WTC11 (cell line): ENCODE measurements at regions not wholly inside any gene's neighbourhood (a gene's known extent, or its start where the extent isn't known, plus 50 kb on each side); places are given as distances from the start of the nearest gene placed in this dataset.

Experiments used
- ATF1 ChIP-seq: sonication (generic); formaldehyde crosslinking; IDR thresholded peaks from 2 replicates; pipeline ENCODE4 v1.8.1; 2023; ENCODE audit warnings: mild to moderate bottlenecking, moderate library complexity, missing genetic modification reagents
- CREB1 ChIP-seq: sonication (generic); formaldehyde crosslinking; IDR thresholded peaks from 2 replicates; pipeline ENCODE4 v1.8.0; 2023; ENCODE audit warnings: mild to moderate bottlenecking, missing genetic modification reagents
- ESRRA ChIP-seq: sonication (generic); formaldehyde crosslinking; IDR thresholded peaks from 2 replicates; pipeline ENCODE4 v1.8.1; 2022; ENCODE audit warnings: mild to moderate bottlenecking, missing genetic modification reagents, borderline replicate concordance
- NR1H2 ChIP-seq: sonication (generic); formaldehyde crosslinking; IDR thresholded peaks from 2 replicates; pipeline ENCODE4 v1.9.0; 2021; ENCODE audit warnings: mild to moderate bottlenecking, moderate library complexity, missing genetic modification reagents
- TF ChIP-seq, protein P1 (sequence below): sonication (generic); formaldehyde crosslinking; IDR thresholded peaks from 2 replicates; pipeline ENCODE4 v1.8.1; 2022; ENCODE audit warnings: low read depth, missing genetic modification reagents, borderline replicate concordance
- TF ChIP-seq, protein P2 (sequence below): fragments of 200-600 bp; IDR thresholded peaks from 2 replicates; pipeline ENCODE4 v1.8.0; 2022; ENCODE audit warnings: antibody characterized with exemption
- TF ChIP-seq, protein P3 (sequence below): sonication (generic); formaldehyde crosslinking; IDR thresholded peaks from 2 replicates; pipeline ENCODE4 v1.8.1; 2023; ENCODE audit warnings: mild to moderate bottlenecking, missing genetic modification reagents
- TF ChIP-seq, protein P4 (sequence below): sonication (generic); formaldehyde crosslinking; IDR thresholded peaks from 2 replicates; pipeline ENCODE4 v1.8.1; 2022; ENCODE audit warnings: missing genetic modification reagents, borderline replicate concordance
- TF ChIP-seq, protein P5 (sequence below): sonication (generic); formaldehyde crosslinking; conservative IDR thresholded peaks from 2 replicates; pipeline ENCODE4 v1.8.1; 2023; ENCODE audit warnings: mild to moderate bottlenecking, low read depth, missing genetic modification reagents, moderate library complexity
- TF ChIP-seq, protein P6 (sequence below): sonication (generic); formaldehyde crosslinking; IDR thresholded peaks from 2 replicates; pipeline ENCODE4 v1.8.1; 2023; ENCODE audit warnings: mild to moderate bottlenecking, missing genetic modification reagents, borderline replicate concordance

DNA sequence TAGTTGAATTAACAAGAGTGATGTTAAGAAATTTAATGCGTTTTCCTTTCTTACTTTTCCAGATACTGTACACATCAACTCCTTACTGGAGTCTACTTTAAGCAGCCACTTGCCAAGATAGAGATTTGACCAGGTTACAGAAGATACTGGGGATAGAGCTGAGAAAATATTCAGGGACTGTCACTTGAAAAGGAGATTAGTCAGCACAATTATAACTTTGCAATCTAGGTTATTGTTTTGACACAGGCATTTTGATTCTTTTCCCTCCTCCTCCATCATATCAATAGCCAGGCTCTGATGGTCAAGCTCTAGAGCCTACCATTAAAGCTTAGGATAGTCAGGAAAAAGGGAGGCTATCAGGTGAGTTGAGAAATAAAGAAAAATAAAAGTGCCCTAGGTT, 345.9 kb upstream of the ITGA1 start:
- TF ChIP-seq, protein P1, sequence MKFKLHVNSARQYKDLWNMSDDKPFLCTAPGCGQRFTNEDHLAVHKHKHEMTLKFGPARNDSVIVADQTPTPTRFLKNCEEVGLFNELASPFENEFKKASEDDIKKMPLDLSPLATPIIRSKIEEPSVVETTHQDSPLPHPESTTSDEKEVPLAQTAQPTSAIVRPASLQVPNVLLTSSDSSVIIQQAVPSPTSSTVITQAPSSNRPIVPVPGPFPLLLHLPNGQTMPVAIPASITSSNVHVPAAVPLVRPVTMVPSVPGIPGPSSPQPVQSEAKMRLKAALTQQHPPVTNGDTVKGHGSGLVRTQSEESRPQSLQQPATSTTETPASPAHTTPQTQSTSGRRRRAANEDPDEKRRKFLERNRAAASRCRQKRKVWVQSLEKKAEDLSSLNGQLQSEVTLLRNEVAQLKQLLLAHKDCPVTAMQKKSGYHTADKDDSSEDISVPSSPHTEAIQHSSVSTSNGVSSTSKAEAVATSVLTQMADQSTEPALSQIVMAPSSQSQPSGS (CRISPR knock-in tag) = no peak
- TF ChIP-seq, protein P2, sequence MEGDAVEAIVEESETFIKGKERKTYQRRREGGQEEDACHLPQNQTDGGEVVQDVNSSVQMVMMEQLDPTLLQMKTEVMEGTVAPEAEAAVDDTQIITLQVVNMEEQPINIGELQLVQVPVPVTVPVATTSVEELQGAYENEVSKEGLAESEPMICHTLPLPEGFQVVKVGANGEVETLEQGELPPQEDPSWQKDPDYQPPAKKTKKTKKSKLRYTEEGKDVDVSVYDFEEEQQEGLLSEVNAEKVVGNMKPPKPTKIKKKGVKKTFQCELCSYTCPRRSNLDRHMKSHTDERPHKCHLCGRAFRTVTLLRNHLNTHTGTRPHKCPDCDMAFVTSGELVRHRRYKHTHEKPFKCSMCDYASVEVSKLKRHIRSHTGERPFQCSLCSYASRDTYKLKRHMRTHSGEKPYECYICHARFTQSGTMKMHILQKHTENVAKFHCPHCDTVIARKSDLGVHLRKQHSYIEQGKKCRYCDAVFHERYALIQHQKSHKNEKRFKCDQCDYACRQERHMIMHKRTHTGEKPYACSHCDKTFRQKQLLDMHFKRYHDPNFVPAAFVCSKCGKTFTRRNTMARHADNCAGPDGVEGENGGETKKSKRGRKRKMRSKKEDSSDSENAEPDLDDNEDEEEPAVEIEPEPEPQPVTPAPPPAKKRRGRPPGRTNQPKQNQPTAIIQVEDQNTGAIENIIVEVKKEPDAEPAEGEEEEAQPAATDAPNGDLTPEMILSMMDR = no peak
- TF ChIP-seq, protein P3, sequence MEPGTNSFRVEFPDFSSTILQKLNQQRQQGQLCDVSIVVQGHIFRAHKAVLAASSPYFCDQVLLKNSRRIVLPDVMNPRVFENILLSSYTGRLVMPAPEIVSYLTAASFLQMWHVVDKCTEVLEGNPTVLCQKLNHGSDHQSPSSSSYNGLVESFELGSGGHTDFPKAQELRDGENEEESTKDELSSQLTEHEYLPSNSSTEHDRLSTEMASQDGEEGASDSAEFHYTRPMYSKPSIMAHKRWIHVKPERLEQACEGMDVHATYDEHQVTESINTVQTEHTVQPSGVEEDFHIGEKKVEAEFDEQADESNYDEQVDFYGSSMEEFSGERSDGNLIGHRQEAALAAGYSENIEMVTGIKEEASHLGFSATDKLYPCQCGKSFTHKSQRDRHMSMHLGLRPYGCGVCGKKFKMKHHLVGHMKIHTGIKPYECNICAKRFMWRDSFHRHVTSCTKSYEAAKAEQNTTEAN (CRISPR knock-in tag) = no peak
- no peak for TF ChIP-seq ESRRA (CRISPR knock-in tag)
- TF ChIP-seq, protein P4, sequence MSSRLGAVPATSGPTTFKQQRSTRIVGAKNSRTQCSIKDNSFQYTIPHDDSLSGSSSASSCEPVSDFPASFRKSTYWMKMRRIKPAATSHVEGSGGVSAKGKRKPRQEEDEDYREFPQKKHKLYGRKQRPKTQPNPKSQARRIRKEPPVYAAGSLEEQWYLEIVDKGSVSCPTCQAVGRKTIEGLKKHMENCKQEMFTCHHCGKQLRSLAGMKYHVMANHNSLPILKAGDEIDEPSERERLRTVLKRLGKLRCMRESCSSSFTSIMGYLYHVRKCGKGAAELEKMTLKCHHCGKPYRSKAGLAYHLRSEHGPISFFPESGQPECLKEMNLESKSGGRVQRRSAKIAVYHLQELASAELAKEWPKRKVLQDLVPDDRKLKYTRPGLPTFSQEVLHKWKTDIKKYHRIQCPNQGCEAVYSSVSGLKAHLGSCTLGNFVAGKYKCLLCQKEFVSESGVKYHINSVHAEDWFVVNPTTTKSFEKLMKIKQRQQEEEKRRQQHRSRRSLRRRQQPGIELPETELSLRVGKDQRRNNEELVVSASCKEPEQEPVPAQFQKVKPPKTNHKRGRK (CRISPR knock-in tag) = no peak
- TF ChIP-seq ATF1 = no peak
- TF ChIP-seq, protein P5, sequence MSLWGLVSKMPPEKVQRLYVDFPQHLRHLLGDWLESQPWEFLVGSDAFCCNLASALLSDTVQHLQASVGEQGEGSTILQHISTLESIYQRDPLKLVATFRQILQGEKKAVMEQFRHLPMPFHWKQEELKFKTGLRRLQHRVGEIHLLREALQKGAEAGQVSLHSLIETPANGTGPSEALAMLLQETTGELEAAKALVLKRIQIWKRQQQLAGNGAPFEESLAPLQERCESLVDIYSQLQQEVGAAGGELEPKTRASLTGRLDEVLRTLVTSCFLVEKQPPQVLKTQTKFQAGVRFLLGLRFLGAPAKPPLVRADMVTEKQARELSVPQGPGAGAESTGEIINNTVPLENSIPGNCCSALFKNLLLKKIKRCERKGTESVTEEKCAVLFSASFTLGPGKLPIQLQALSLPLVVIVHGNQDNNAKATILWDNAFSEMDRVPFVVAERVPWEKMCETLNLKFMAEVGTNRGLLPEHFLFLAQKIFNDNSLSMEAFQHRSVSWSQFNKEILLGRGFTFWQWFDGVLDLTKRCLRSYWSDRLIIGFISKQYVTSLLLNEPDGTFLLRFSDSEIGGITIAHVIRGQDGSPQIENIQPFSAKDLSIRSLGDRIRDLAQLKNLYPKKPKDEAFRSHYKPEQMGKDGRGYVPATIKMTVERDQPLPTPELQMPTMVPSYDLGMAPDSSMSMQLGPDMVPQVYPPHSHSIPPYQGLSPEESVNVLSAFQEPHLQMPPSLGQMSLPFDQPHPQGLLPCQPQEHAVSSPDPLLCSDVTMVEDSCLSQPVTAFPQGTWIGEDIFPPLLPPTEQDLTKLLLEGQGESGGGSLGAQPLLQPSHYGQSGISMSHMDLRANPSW (CRISPR knock-in tag) = no peak
- TF ChIP-seq CREB1 (CRISPR knock-in tag) = no peak
- TF ChIP-seq NR1H2 = no peak
- TF ChIP-seq, protein P6, sequence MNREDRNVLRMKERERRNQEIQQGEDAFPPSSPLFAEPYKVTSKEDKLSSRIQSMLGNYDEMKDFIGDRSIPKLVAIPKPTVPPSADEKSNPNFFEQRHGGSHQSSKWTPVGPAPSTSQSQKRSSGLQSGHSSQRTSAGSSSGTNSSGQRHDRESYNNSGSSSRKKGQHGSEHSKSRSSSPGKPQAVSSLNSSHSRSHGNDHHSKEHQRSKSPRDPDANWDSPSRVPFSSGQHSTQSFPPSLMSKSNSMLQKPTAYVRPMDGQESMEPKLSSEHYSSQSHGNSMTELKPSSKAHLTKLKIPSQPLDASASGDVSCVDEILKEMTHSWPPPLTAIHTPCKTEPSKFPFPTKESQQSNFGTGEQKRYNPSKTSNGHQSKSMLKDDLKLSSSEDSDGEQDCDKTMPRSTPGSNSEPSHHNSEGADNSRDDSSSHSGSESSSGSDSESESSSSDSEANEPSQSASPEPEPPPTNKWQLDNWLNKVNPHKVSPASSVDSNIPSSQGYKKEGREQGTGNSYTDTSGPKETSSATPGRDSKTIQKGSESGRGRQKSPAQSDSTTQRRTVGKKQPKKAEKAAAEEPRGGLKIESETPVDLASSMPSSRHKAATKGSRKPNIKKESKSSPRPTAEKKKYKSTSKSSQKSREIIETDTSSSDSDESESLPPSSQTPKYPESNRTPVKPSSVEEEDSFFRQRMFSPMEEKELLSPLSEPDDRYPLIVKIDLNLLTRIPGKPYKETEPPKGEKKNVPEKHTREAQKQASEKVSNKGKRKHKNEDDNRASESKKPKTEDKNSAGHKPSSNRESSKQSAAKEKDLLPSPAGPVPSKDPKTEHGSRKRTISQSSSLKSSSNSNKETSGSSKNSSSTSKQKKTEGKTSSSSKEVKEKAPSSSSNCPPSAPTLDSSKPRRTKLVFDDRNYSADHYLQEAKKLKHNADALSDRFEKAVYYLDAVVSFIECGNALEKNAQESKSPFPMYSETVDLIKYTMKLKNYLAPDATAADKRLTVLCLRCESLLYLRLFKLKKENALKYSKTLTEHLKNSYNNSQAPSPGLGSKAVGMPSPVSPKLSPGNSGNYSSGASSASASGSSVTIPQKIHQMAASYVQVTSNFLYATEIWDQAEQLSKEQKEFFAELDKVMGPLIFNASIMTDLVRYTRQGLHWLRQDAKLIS = no peak
